ENCODE measurements at regions not wholly inside any gene's neighbourhood (a gene's known extent, or its start where the extent isn't known, plus 50 kb on each side); places are given as distances from the start of the nearest gene placed in this dataset.

- DNase-seq, result no peak
Observed at GRCh38 chr2:16184945-16185660, 244.8 kb downstream of the MYCN start.

DNA sequence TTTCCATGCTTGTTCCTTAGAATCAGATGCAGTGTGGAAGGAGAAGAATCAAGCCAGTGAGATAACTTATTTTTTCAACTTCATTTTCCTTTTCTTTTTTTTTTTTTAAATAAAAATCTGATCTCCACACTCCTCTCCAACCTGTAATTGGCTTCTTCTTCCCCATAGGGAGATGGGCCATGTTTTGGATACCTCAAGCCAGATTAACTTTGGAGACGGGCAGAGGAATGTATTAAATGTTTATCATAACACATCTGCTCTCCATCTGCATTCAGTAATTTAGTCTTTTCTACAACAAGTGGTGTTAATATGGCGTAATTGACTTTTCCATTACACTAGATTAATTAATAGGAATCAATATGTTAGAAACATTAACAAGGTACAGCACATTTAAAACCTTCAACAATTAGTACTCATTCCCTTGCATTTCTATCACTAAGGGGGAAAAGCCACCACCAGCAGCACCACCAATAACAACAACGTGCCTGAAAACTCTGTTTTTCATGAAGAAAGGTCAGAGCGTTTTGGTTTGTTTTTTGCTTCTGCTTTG, 244.1 kb downstream of the MYCN start:
- Mint-ChIP-seq H3K36me3 (ENCODE audit: low read depth) (no peaks in the 10 kb centered on the region), H3K27ac (no peak overlapping the region), H3K27me3 (peaks cover 4% of the 10 kb centered on the region), H3K4me1 (ENCODE audit: low read depth) (no peaks in the 10 kb centered on the region), H3K4me3 (no peak overlapping the region), H3K9me3 (no peaks in the 10 kb centered on the region)
- Histone ChIP-seq H3K9me3 (ENCODE audit: control insufficient read depth in 1 of 2, insufficient read depth in 1 of 2, low read length in 2 of 2) (peaks cover 0 to 11% of the 10 kb centered on the region in 2 experiments), H3K4me1 (ENCODE audit: insufficient read depth, low read length) (no peaks in the 10 kb centered on the region), H3K4me3 (ENCODE audit: low read length) (no peak overlapping the region), H3K27me3 (ENCODE audit: control insufficient read depth in 1 of 2, insufficient read depth in 2 of 2, low read length in 2 of 2) (no peaks in the 10 kb centered on the region), H3K36me3 (ENCODE audit: insufficient read depth, low read length) (no peaks in the 10 kb centered on the region), H3K27ac (ENCODE audit: low read depth in 1 of 2, low read length in 2 of 2) (no peak overlapping the region)
- no peak for TF ChIP-seq CTCF (IDR thresholded peaks at IDR 0.05)
- ATAC-seq (ENCODE audit: poor library complexity) (no peak), DNase-seq (no peak)
- intact Hi-C loops (cut with DNase I, micrococcal nuclease), result no loop called here
- POLR2A ChIA-PET, result no interaction called here
- CTCF ChIA-PET, result no interaction called here

More at GRCh38 chr2:16184945-16185660, 244.8 kb downstream of the MYCN start:
- Mint-ChIP-seq H3K36me3 (ENCODE audit: low read depth) (no peaks in the 10 kb centered on the region), H3K27ac (no peak overlapping the region), H3K27me3 (peaks cover 4% of the 10 kb centered on the region), H3K4me3 (no peak overlapping the region), H3K4me1 (ENCODE audit: low read depth) (no peaks in the 10 kb centered on the region), H3K9me3 (no peaks in the 10 kb centered on the region)
- ChIA-PET POLR2A (no interaction called here), CTCF (no interaction called here)
- Histone ChIP-seq H3K27me3 (ENCODE audit: control insufficient read depth in 1 of 2, insufficient read depth in 2 of 2, low read length in 2 of 2) (no peaks in the 10 kb centered on the region), H3K36me3 (ENCODE audit: insufficient read depth, low read length) (no peaks in the 10 kb centered on the region), H3K4me3 (ENCODE audit: low read length) (no peak overlapping the region), H3K4me1 (ENCODE audit: insufficient read depth, low read length) (no peaks in the 10 kb centered on the region), H3K27ac (ENCODE audit: low read depth in 1 of 2, low read length in 2 of 2) (no peak overlapping the region), H3K9me3 (ENCODE audit: control insufficient read depth in 1 of 2, insufficient read depth in 1 of 2, low read length in 2 of 2) (peaks cover 0 to 11% of the 10 kb centered on the region in 2 experiments)
- ATAC-seq (ENCODE audit: poor library complexity), result no peak
- intact Hi-C loops (cut with DNase I, micrococcal nuclease), result no loop called here
- no peak for TF ChIP-seq CTCF (IDR thresholded peaks at IDR 0.05)

GRCh38 chr2:16183345-16183744, 243.0 kb downstream of the MYCN start:
- H3K27me3 ChIP-seq (ENCODE audit: control insufficient read depth in 1 of 2, insufficient read depth in 2 of 2, low read length in 2 of 2), result no peaks in the 10 kb centered on the region
- H3K9me3 ChIP-seq (ENCODE audit: control insufficient read depth in 1 of 2, insufficient read depth in 1 of 2, low read length in 2 of 2), result peaks cover 0 to 11% of the 10 kb centered on the region in 2 experiments
- ChIA-PET POLR2A (no interaction called here), CTCF (interaction anchor here (1.2 kb wide), 1 partner anchor 12 kb away, joined by 3 read pairs; no protein-coding TSS in a partner anchor)
- no peak for DNase-seq
- Mint-ChIP-seq H3K27me3 (peaks cover 4% of the 10 kb centered on the region), H3K4me3 (no peak overlapping the region), H3K9me3 (no peaks in the 10 kb centered on the region), H3K4me1 (ENCODE audit: low read depth) (no peaks in the 10 kb centered on the region), H3K36me3 (ENCODE audit: low read depth) (no peaks in the 10 kb centered on the region), H3K27ac (no peak overlapping the region)
- no peak for ATAC-seq (ENCODE audit: poor library complexity)
- H3K4me3 ChIP-seq (ENCODE audit: low read length), result no peak overlapping the region
- intact Hi-C loops (cut with DNase I, micrococcal nuclease), result no loop called here
- no peaks in the 10 kb centered on the region for H3K36me3 ChIP-seq (ENCODE audit: insufficient read depth, low read length)
- no peaks in the 10 kb centered on the region for H3K4me1 ChIP-seq (ENCODE audit: insufficient read depth, low read length)
- H3K27ac ChIP-seq (ENCODE audit: low read depth in 1 of 2, low read length in 2 of 2), result no peak overlapping the region
- TF ChIP-seq CTCF (IDR thresholded peaks at IDR 0.05), result no peak
